IPS-15b (cell line): ENCODE measurements at regions not wholly inside any gene's neighbourhood (a gene's known extent, or its start where the extent isn't known, plus 50 kb on each side); places are given as distances from the start of the nearest gene placed in this dataset.

Source experiments
- H3K27me3 ChIP-seq: one replicate; pipeline ENCODE4 v1.6.1; 2013; ENCODE audit warnings: low read length; ENCODE audit not compliant: control insufficient read depth, insufficient read depth
- H3K36me3 ChIP-seq: one replicate; pipeline ENCODE4 v1.6.1; 2013; ENCODE audit warnings: low read length; ENCODE audit not compliant: control insufficient read depth, insufficient read depth
- H3K4me1 ChIP-seq: one replicate; pipeline ENCODE4 v1.6.1; 2013; ENCODE audit warnings: mild to moderate bottlenecking, low read length; ENCODE audit not compliant: control insufficient read depth, insufficient read depth
- H3K4me3 ChIP-seq: one replicate; pipeline ENCODE4 v1.5.1; 2013; ENCODE audit warnings: low read depth, low read length
- H3K9ac ChIP-seq: one replicate; pipeline ENCODE4 v1.6.1; 2013; ENCODE audit warnings: low read depth, mild to moderate bottlenecking, low read length
- H3K9me3 ChIP-seq: one replicate; pipeline ENCODE4 v1.6.1; 2013; ENCODE audit warnings: mild to moderate bottlenecking, low read length; ENCODE audit not compliant: control insufficient read depth, insufficient read depth

GRCh38 chr11:134615041-134615615 is 203.1 kb upstream of the B3GAT1 start:
- no peaks in the 10 kb centered on the region for H3K4me1 ChIP-seq
- no peaks in the 10 kb centered on the region for H3K9me3 ChIP-seq
- no peaks in the 10 kb centered on the region for H3K36me3 ChIP-seq
- no peak overlapping the region for H3K9ac ChIP-seq
- no peaks in the 10 kb centered on the region for H3K27me3 ChIP-seq
- H3K4me3 ChIP-seq: no peak overlapping the region

GRCh38 chr11:134614141-134614540 is 202.1 kb upstream of the B3GAT1 start:
- Histone ChIP-seq H3K9me3 (no peaks in the 10 kb centered on the region), H3K9ac (no peak overlapping the region), H3K36me3 (no peaks in the 10 kb centered on the region), H3K4me3 (no peak overlapping the region), H3K4me1 (no peaks in the 10 kb centered on the region), H3K27me3 (no peaks in the 10 kb centered on the region)

GRCh38 chr11:134613646-134614045 is 201.6 kb upstream of the B3GAT1 start:
- Histone ChIP-seq H3K9ac (no peak overlapping the region), H3K4me3 (no peak overlapping the region), H3K9me3 (no peaks in the 10 kb centered on the region), H3K27me3 (no peaks in the 10 kb centered on the region), H3K36me3 (no peaks in the 10 kb centered on the region), H3K4me1 (no peaks in the 10 kb centered on the region)

- Histone ChIP-seq H3K9ac (no peak overlapping the region), H3K27me3 (no peaks in the 10 kb centered on the region), H3K4me3 (no peak overlapping the region), H3K4me1 (no peaks in the 10 kb centered on the region), H3K36me3 (no peaks in the 10 kb centered on the region), H3K9me3 (no peaks in the 10 kb centered on the region)
Measured at GRCh38 chr11:134612140-134613030, 200.3 kb upstream of the B3GAT1 start.

- no peaks in the 10 kb centered on the region for H3K27me3 ChIP-seq
- H3K9me3 ChIP-seq: no peaks in the 10 kb centered on the region
- H3K4me1 ChIP-seq: no peaks in the 10 kb centered on the region
- H3K36me3 ChIP-seq: no peaks in the 10 kb centered on the region
- no peak overlapping the region for H3K9ac ChIP-seq
- no peak overlapping the region for H3K4me3 ChIP-seq
Measured at GRCh38 chr11:134611537-134611936, 199.5 kb upstream of the B3GAT1 start.

- no peaks in the 10 kb centered on the region for H3K36me3 ChIP-seq
- H3K27me3 ChIP-seq: no peaks in the 10 kb centered on the region
- no peak overlapping the region for H3K4me3 ChIP-seq
- no peaks in the 10 kb centered on the region for H3K9me3 ChIP-seq
- H3K4me1 ChIP-seq: no peaks in the 10 kb centered on the region
- H3K9ac ChIP-seq: no peak overlapping the region
Measured at GRCh38 chr11:134610116-134610910, 198.3 kb upstream of the B3GAT1 start.

GRCh38 chr11:134609361-134610115 is 197.5 kb upstream of the B3GAT1 start:
- Histone ChIP-seq H3K36me3 (no peaks in the 10 kb centered on the region), H3K9me3 (no peaks in the 10 kb centered on the region), H3K27me3 (no peaks in the 10 kb centered on the region), H3K9ac (no peak overlapping the region), H3K4me1 (no peaks in the 10 kb centered on the region), H3K4me3 (no peak overlapping the region)

GRCh38 chr11:134607963-134608750 is 196.1 kb upstream of the B3GAT1 start:
- Histone ChIP-seq H3K9me3 (no peaks in the 10 kb centered on the region), H3K27me3 (no peaks in the 10 kb centered on the region), H3K36me3 (no peaks in the 10 kb centered on the region), H3K4me1 (no peaks in the 10 kb centered on the region), H3K4me3 (no peak overlapping the region), H3K9ac (no peak overlapping the region)

- H3K4me3 ChIP-seq: no peak overlapping the region
- H3K9me3 ChIP-seq: no peaks in the 10 kb centered on the region
- no peaks in the 10 kb centered on the region for H3K4me1 ChIP-seq
- H3K27me3 ChIP-seq: no peaks in the 10 kb centered on the region
- no peak overlapping the region for H3K9ac ChIP-seq
- no peaks in the 10 kb centered on the region for H3K36me3 ChIP-seq
Measured at GRCh38 chr11:134606251-134606650, 194.2 kb upstream of the B3GAT1 start.

- no peaks in the 10 kb centered on the region for H3K9me3 ChIP-seq
- H3K27me3 ChIP-seq: no peaks in the 10 kb centered on the region
- no peaks in the 10 kb centered on the region for H3K4me1 ChIP-seq
Measured at GRCh38 chr11:134604886-134605285, 192.8 kb upstream of the B3GAT1 start.

More at GRCh38 chr11:134604886-134605285, 192.8 kb upstream of the B3GAT1 start:
- Histone ChIP-seq H3K4me3 (no peak overlapping the region), H3K36me3 (no peaks in the 10 kb centered on the region), H3K9ac (no peak overlapping the region)
